DND-41 (cell line): ENCODE measurements at regions not wholly inside any gene's neighbourhood (a gene's known extent, or its start where the extent isn't known, plus 50 kb on each side); places are given as distances from the start of the nearest gene placed in this dataset.

Source experiments
- CTCF ChIP-seq: IDR thresholded peaks from 2 replicates; pipeline ENCODE4 v1.5.1; 2012; ENCODE audit warnings: borderline replicate concordance, low read length, moderate library complexity, mild to moderate bottlenecking; ENCODE audit not compliant: poor library complexity, severe bottlenecking; ENCODE audit errors: extremely low read depth
- EZH2 ChIP-seq: IDR thresholded peaks from 3 replicates; pipeline ENCODE4 v1.6.1; 2012; ENCODE audit warnings: borderline replicate concordance, low read depth, mild to moderate bottlenecking, moderate library complexity, low read length, inconsistent platforms; ENCODE audit not compliant: severe bottlenecking

GRCh38 chr5:104372796-104373195 lies 810.2 kb upstream of the NUDT12 start:
- no peak for TF ChIP-seq CTCF
- TF ChIP-seq EZH2 = no peak
